GM10248 (cell line): ENCODE measurements at regions not wholly inside any gene's neighbourhood (a gene's known extent, or its start where the extent isn't known, plus 50 kb on each side); places are given as distances from the start of the nearest gene placed in this dataset.
"Not testable (repeated sequence)": the region's sequence is repeated elsewhere in the genome, so short reads cannot be mapped to it uniquely, and the experiment has no call there.

Experiments used
- CTCF ChIA-PET: fragments of 300-600 bp; sonication (Branson Sonifier 250); formaldehyde crosslinking; extraction: SDS; loops from one replicate; lab custom pipeline; 2021; ENCODE audit warnings: antibody characterized with exemption; lab: Yijun Ruan, JAX
- POLR2A ChIA-PET: fragments of 350-650 bp; sonication (Branson Sonifier 250); formaldehyde crosslinking; extraction: SDS; loops from one replicate; lab custom pipeline; 2020; ENCODE audit warnings: antibody characterized with exemption; lab: Yijun Ruan, JAX
- DNase-seq: peaks from one replicate; pipeline ENCODE4 v3.0.0; 2012; ENCODE audit errors: extremely low spot score
- TF ChIP-seq, protein P1 (sequence below): IDR thresholded peaks from 2 replicates; pipeline ENCODE4 v1.5.1; 2012; ENCODE audit warnings: mild to moderate bottlenecking, low read depth; ENCODE audit errors: extremely low read depth, missing control alignments, control extremely low read depth

DNA sequence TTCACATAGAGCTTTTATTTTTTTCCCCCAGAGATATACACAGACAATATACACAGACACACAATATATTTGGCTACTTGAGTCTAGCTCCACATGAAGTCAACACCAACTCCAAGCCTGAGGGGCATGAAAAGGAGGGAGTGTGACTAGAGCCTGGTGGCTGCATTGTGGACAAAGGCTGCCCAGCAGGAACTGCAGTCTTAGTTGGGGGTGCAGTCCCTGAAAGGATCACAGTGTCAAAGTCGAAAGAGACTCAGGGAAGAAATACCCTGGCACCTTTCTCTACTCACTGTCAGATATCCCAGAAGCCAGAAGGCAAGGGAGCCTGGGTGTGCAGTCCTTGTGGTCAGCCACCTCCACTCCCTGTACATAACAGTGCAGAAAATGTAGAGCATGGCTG is 231.6 kb upstream of the RPS23 start:
- DNase-seq = no peak
- ChIA-PET CTCF (interaction anchor here (1.2 kb wide), 1 partner anchor 9 kb away, joined by 3 read pairs; no protein-coding TSS in a partner anchor), POLR2A (no interaction called here)
- TF ChIP-seq, protein P1, sequence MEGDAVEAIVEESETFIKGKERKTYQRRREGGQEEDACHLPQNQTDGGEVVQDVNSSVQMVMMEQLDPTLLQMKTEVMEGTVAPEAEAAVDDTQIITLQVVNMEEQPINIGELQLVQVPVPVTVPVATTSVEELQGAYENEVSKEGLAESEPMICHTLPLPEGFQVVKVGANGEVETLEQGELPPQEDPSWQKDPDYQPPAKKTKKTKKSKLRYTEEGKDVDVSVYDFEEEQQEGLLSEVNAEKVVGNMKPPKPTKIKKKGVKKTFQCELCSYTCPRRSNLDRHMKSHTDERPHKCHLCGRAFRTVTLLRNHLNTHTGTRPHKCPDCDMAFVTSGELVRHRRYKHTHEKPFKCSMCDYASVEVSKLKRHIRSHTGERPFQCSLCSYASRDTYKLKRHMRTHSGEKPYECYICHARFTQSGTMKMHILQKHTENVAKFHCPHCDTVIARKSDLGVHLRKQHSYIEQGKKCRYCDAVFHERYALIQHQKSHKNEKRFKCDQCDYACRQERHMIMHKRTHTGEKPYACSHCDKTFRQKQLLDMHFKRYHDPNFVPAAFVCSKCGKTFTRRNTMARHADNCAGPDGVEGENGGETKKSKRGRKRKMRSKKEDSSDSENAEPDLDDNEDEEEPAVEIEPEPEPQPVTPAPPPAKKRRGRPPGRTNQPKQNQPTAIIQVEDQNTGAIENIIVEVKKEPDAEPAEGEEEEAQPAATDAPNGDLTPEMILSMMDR = no peak

DNA sequence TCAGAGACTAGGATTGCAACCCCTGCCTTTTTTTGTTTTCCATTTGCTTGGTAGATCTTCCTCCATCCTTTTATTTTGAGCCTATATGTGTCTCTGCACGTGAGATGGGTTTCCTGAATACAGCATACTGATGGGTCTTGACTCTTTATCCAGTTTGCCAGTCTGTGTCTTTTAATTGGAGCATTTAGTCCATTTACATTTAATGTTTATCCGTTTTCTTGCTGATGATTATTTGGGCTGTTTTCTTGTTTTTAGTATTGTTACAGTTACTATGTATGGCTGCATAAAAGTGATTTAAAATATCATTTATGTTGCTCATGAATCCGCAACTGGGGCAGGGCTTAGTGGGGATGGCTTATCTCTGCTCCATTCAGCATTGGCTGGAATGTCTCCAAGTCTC is 228.2 kb upstream of the RPS23 start:
- DNase-seq, CTCF ChIA-PET, POLR2A ChIA-PET: not testable (repeated sequence)

DNA sequence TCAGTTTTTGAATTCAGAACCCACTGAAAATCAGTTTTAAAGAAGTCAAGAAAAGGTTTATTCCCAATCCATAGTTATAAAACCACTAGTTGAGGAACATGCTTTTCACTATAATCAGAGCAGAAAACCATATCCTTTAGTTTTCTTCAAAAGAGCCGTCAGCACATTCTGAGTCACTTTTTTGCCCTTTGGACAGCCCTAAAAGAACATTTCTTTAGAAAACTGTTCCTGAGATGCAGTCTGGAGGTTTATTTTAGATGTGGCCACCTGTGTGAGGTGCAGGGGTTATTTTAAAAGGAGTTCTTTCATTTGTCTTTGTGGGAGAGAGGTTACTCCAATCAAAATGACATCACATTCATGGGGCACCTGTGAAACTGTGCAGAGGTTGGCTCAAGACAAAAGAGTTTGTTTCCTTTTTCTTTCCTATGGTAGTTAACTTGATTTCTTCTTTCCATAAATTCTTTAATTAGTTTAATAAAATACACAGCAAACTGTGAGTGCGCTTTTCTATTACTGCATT is 221.6 kb upstream of the RPS23 start:
- ChIA-PET CTCF (interaction anchor here (1.2 kb wide), 1 partner anchor 10 kb away, joined by 3 read pairs; no protein-coding TSS in a partner anchor), POLR2A (no interaction called here)
- DNase-seq = no peak
- TF ChIP-seq, protein P1 = no peak

DNA sequence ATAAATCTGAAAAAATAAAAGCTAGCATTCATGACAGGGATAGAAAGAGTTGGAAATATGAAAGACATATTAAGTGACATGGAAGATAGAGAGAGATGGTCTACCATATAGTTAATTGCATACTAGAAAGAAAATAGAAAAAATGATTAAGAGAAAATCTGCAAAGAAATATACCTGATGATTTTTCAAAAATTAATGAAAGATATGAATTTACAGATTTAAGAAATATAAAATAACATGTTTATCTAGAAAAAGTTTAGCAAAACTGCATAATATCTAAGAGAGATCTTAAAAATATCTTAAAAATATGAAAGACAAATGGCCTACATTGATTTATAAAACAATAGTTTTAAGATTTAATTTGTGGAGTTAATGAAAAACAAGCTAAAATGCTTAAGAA is 219.1 kb upstream of the RPS23 start:
- ChIA-PET CTCF (interaction anchor here (0.9 kb wide), 1 partner anchor 45 kb away, joined by 3 read pairs; no protein-coding TSS in a partner anchor), POLR2A (no interaction called here)
- TF ChIP-seq, protein P1 = no peak
- no peak for DNase-seq

DNA sequence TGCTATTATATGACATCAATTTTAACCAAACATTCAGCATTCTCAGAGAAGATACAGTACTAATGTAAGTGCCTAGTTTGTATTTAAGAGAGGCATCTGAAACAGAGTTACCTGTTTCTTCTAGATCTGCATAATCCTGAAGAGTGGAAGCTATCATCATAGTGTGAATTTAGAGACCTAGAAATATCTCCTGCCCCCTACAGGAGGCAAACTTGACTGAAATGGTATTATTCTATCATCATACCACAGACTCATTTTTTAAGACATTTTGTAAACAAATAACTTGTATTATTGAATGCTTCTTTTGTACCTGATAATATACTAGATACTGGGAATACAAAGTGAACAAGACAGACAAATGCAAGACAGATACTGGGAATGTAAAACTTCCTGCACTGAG is 216.8 kb upstream of the RPS23 start:
- TF ChIP-seq, protein P1 = no peak
- no peak for DNase-seq
- CTCF ChIA-PET = interaction anchor here (1.2 kb wide), 1 partner anchor 144 kb away, joined by 3 read pairs; no protein-coding TSS in a partner anchor
- POLR2A ChIA-PET = no interaction called here

DNA sequence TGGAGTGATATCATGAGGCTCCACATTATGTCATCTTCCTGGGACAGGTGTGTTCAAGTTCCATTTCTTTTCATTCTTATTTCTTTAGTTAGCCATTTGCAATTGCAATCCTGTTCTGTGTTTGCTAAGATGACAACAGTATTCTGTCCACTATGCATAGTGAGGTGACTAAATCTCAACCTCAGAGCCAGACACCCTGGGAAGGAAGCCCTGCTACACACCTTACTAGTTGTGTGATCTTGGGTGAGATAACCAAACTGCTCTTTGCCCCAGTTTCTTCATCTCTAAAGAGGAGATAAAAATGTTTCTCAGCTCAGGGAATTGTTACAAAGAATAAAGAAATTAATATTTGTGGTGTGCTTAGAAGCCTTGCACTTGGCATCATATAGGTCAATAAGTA is 215.1 kb upstream of the RPS23 start:
- no peak for DNase-seq
- ChIA-PET POLR2A (no interaction called here), CTCF (no interaction called here)
- TF ChIP-seq, protein P1 = no peak

DNA sequence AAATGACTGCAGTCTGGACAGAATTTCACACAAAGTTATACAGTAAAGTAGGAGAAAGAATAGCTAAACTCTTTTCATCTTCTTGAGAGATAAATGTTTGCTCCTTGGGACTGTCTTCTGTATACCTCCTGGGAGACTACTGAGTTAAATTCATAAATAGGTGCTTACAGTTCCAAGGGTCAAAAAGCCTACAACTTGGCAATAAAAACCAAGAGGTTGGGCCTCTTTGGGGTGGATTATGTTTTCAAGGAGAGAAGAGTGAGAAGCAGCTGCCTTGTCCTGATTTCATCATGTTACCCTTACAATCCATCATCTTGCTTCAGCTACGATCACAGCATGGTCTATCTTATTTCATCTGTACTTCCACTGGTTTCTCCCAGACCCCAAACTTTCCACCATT is 213.2 kb upstream of the RPS23 start:
- CTCF ChIA-PET = no interaction called here
- DNase-seq = no peak
- TF ChIP-seq, protein P1 = no peak
- POLR2A ChIA-PET = no interaction called here
